Amniotic stem cell (primary cell): ENCODE measurements at regions not wholly inside any gene's neighbourhood (a gene's known extent, or its start where the extent isn't known, plus 50 kb on each side); places are given as distances from the start of the nearest gene placed in this dataset.

Experiments
- DNase-seq: peaks from one replicate; lab custom pipeline; 2025; lab: John Stamatoyannopoulos, UW

- DNase-seq, result no peak
These were observed 201.0 kb upstream of the ZNF536 start for GRCh38 chr19:30171138-30171635.

- no peak for DNase-seq
These were observed 200.2 kb upstream of the ZNF536 start for GRCh38 chr19:30171795-30172612.

GRCh38 chr19:30172613-30173242, 199.5 kb upstream of the ZNF536 start:
- no peak for DNase-seq

GRCh38 chr19:30173593-30174356, 198.4 kb upstream of the ZNF536 start:
- DNase-seq, result no peak

- DNase-seq, result no peak
These were observed 197.9 kb upstream of the ZNF536 start for GRCh38 chr19:30174357-30174645.

- no peak for DNase-seq
These were observed 197.4 kb upstream of the ZNF536 start for GRCh38 chr19:30174791-30175190.

- DNase-seq, result no peak
These were observed 196.2 kb upstream of the ZNF536 start for GRCh38 chr19:30175987-30176386.

- no peak for DNase-seq
These were observed 193.3 kb upstream of the ZNF536 start for GRCh38 chr19:30178721-30179402.

- DNase-seq, result no peak
These were observed 191.5 kb upstream of the ZNF536 start for GRCh38 chr19:30180691-30181090.

GRCh38 chr19:30183807-30184490, 188.2 kb upstream of the ZNF536 start:
- DNase-seq, result no peak

- DNase-seq, result no peak
These were observed 170.1 kb upstream of the ZNF536 start for GRCh38 chr19:30202060-30202600.

- DNase-seq, result no peak
These were observed 167.5 kb upstream of the ZNF536 start for GRCh38 chr19:30204721-30205120.

GRCh38 chr19:30206187-30206586, 166.0 kb upstream of the ZNF536 start:
- DNase-seq, result no peak

GRCh38 chr19:30207357-30207756, 164.8 kb upstream of the ZNF536 start:
- no peak for DNase-seq

- no peak for DNase-seq
These were observed 163.6 kb upstream of the ZNF536 start for GRCh38 chr19:30208436-30209060.

- DNase-seq, result no peak
These were observed 162.3 kb upstream of the ZNF536 start for GRCh38 chr19:30209617-30210600.

GRCh38 chr19:30212574-30212973, 159.6 kb upstream of the ZNF536 start:
- DNase-seq, result no peak

- DNase-seq, result no peak
These were observed 157.5 kb upstream of the ZNF536 start for GRCh38 chr19:30214651-30215051.

GRCh38 chr19:30215248-30215647, 156.9 kb upstream of the ZNF536 start:
- no peak for DNase-seq

GRCh38 chr19:30216453-30216852, 155.7 kb upstream of the ZNF536 start:
- DNase-seq, result no peak
